ENCODE measurements at regions not wholly inside any gene's neighbourhood (a gene's known extent, or its start where the extent isn't known, plus 50 kb on each side); places are given as distances from the start of the nearest gene placed in this dataset.

GRCh38 chr3:181796641-181797040 is 84.9 kb downstream of the SOX2 start:
- no peak overlapping the region for H3K4me3 ChIP-seq (ENCODE audit: low read length)
- no peak for DNase-seq
- no CpG with 5 or more reads among the region's 3 CpGs for WGBS (ENCODE audit: insufficient coverage)

GRCh38 chr3:181797431-181797830 is 85.7 kb downstream of the SOX2 start:
- Histone ChIP-seq H3K9me3 (replicated peaks; ENCODE audit: control insufficient read depth, low read depth, low read length) (no peaks in the 10 kb centered on the region), H3K27ac (ENCODE audit: low read length) (no peak overlapping the region), H3K4me1 (ENCODE audit: control insufficient read depth, insufficient read depth, low read length) (no peaks in the 10 kb centered on the region), H3K36me3 (ENCODE audit: control insufficient read depth, insufficient read depth, low read length) (no peaks in the 10 kb centered on the region), H3K4me3 (ENCODE audit: low read length) (no peak overlapping the region), H3K27me3 (ENCODE audit: control insufficient read depth, insufficient read depth, low read length) (no peaks in the 10 kb centered on the region)
- DNase-seq: no peak
- no CpG with 5 or more reads among the region's 2 CpGs for WGBS (ENCODE audit: insufficient coverage)

More at GRCh38 chr3:181796641-181797040, 84.9 kb downstream of the SOX2 start:
- Histone ChIP-seq H3K27ac (ENCODE audit: low read length) (no peak overlapping the region), H3K27me3 (ENCODE audit: control insufficient read depth, insufficient read depth, low read length) (no peaks in the 10 kb centered on the region), H3K9me3 (replicated peaks; ENCODE audit: control insufficient read depth, low read depth, low read length) (no peaks in the 10 kb centered on the region), H3K4me1 (ENCODE audit: control insufficient read depth, insufficient read depth, low read length) (no peaks in the 10 kb centered on the region), H3K36me3 (ENCODE audit: control insufficient read depth, insufficient read depth, low read length) (no peaks in the 10 kb centered on the region)

GRCh38 chr3:181805703-181806102 is 94.0 kb downstream of the SOX2 start:
- Histone ChIP-seq H3K4me3 (ENCODE audit: low read length) (no peak overlapping the region), H3K27ac (ENCODE audit: low read length) (no peak overlapping the region), H3K9me3 (replicated peaks; ENCODE audit: control insufficient read depth, low read depth, low read length) (no peaks in the 10 kb centered on the region), H3K27me3 (ENCODE audit: control insufficient read depth, insufficient read depth, low read length) (no peaks in the 10 kb centered on the region), H3K4me1 (ENCODE audit: control insufficient read depth, insufficient read depth, low read length) (no peaks in the 10 kb centered on the region), H3K36me3 (ENCODE audit: control insufficient read depth, insufficient read depth, low read length) (no peaks in the 10 kb centered on the region)
- no peak for DNase-seq
- WGBS (ENCODE audit: insufficient coverage): no CpG with 5 or more reads among the region's 2 CpGs

GRCh38 chr3:181808053-181808452 is 96.3 kb downstream of the SOX2 start:
- Histone ChIP-seq H3K4me3 (ENCODE audit: low read length) (no peak overlapping the region), H3K9me3 (replicated peaks; ENCODE audit: control insufficient read depth, low read depth, low read length) (no peaks in the 10 kb centered on the region), H3K36me3 (ENCODE audit: control insufficient read depth, insufficient read depth, low read length) (no peaks in the 10 kb centered on the region), H3K27ac (ENCODE audit: low read length) (no peak overlapping the region), H3K4me1 (ENCODE audit: control insufficient read depth, insufficient read depth, low read length) (no peaks in the 10 kb centered on the region), H3K27me3 (ENCODE audit: control insufficient read depth, insufficient read depth, low read length) (no peaks in the 10 kb centered on the region)
- WGBS (ENCODE audit: insufficient coverage): 84% methylated on average over 3 of the region's 5 CpGs
- no peak for DNase-seq

GRCh38 chr3:181823716-181824115 is 112.0 kb downstream of the SOX2 start:
- no peaks in the 10 kb centered on the region for H3K27me3 ChIP-seq (ENCODE audit: control insufficient read depth, insufficient read depth, low read length)
- no CpG with 5 or more reads among the region's 4 CpGs for WGBS (ENCODE audit: insufficient coverage)
- H3K9me3 ChIP-seq (replicated peaks; ENCODE audit: control insufficient read depth, low read depth, low read length): no peaks in the 10 kb centered on the region
- no peaks in the 10 kb centered on the region for H3K4me1 ChIP-seq (ENCODE audit: control insufficient read depth, insufficient read depth, low read length)
- H3K36me3 ChIP-seq (ENCODE audit: control insufficient read depth, insufficient read depth, low read length): no peaks in the 10 kb centered on the region
- H3K4me3 ChIP-seq (ENCODE audit: low read length): no peak overlapping the region
- H3K27ac ChIP-seq (ENCODE audit: low read length): no peak overlapping the region
- DNase-seq: no peak

- DNase-seq: no peak
- no peaks in the 10 kb centered on the region for H3K9me3 ChIP-seq (replicated peaks; ENCODE audit: control insufficient read depth, low read depth, low read length)
- 58% methylated on average over 8 of the region's 10 CpGs for WGBS (ENCODE audit: insufficient coverage)
- H3K36me3 ChIP-seq (ENCODE audit: control insufficient read depth, insufficient read depth, low read length): no peaks in the 10 kb centered on the region
- no peak overlapping the region for H3K27ac ChIP-seq (ENCODE audit: low read length)
- no peaks in the 10 kb centered on the region for H3K27me3 ChIP-seq (ENCODE audit: control insufficient read depth, insufficient read depth, low read length)
- no peak overlapping the region for H3K4me3 ChIP-seq (ENCODE audit: low read length)
- no peaks in the 10 kb centered on the region for H3K4me1 ChIP-seq (ENCODE audit: control insufficient read depth, insufficient read depth, low read length)
These were observed 113.2 kb downstream of the SOX2 start for GRCh38 chr3:181824961-181825360.

- H3K4me3 ChIP-seq (ENCODE audit: low read length): no peak overlapping the region
- WGBS (ENCODE audit: insufficient coverage): 57% methylated on average over 5 of the region's 17 CpGs
These were observed 127.6 kb downstream of the SOX2 start for GRCh38 chr3:181839039-181839915.

GRCh38 chr3:181839916-181840297 is 128.2 kb downstream of the SOX2 start:
- H3K9me3 ChIP-seq (replicated peaks; ENCODE audit: control insufficient read depth, low read depth, low read length): no peaks in the 10 kb centered on the region
- H3K36me3 ChIP-seq (ENCODE audit: control insufficient read depth, insufficient read depth, low read length): no peaks in the 10 kb centered on the region
- no peak overlapping the region for H3K27ac ChIP-seq (ENCODE audit: low read length)
- no peaks in the 10 kb centered on the region for H3K4me1 ChIP-seq (ENCODE audit: control insufficient read depth, insufficient read depth, low read length)
- WGBS (ENCODE audit: insufficient coverage): no CpG with 5 or more reads among the region's 3 CpGs
- H3K27me3 ChIP-seq (ENCODE audit: control insufficient read depth, insufficient read depth, low read length): no peaks in the 10 kb centered on the region
- H3K4me3 ChIP-seq (ENCODE audit: low read length): no peak overlapping the region
- no peak for DNase-seq

More at GRCh38 chr3:181839039-181839915, 127.6 kb downstream of the SOX2 start:
- no peak for DNase-seq
- H3K27ac ChIP-seq (ENCODE audit: low read length): no peak overlapping the region
- no peaks in the 10 kb centered on the region for H3K4me1 ChIP-seq (ENCODE audit: control insufficient read depth, insufficient read depth, low read length)
- no peaks in the 10 kb centered on the region for H3K9me3 ChIP-seq (replicated peaks; ENCODE audit: control insufficient read depth, low read depth, low read length)
- no peaks in the 10 kb centered on the region for H3K27me3 ChIP-seq (ENCODE audit: control insufficient read depth, insufficient read depth, low read length)
- no peaks in the 10 kb centered on the region for H3K36me3 ChIP-seq (ENCODE audit: control insufficient read depth, insufficient read depth, low read length)

GRCh38 chr3:181844211-181844610 is 132.5 kb downstream of the SOX2 start:
- no peaks in the 10 kb centered on the region for H3K4me1 ChIP-seq (ENCODE audit: control insufficient read depth, insufficient read depth, low read length)
- H3K27ac ChIP-seq (ENCODE audit: low read length): no peak overlapping the region
- H3K4me3 ChIP-seq (ENCODE audit: low read length): no peak overlapping the region
- no peaks in the 10 kb centered on the region for H3K9me3 ChIP-seq (replicated peaks; ENCODE audit: control insufficient read depth, low read depth, low read length)
- H3K27me3 ChIP-seq (ENCODE audit: control insufficient read depth, insufficient read depth, low read length): no peaks in the 10 kb centered on the region
- DNase-seq: no peak
- H3K36me3 ChIP-seq (ENCODE audit: control insufficient read depth, insufficient read depth, low read length): no peaks in the 10 kb centered on the region
- WGBS (ENCODE audit: insufficient coverage): 50% methylated on average over 1 of the region's 3 CpGs

- Histone ChIP-seq H3K4me1 (ENCODE audit: control insufficient read depth, insufficient read depth, low read length) (no peaks in the 10 kb centered on the region), H3K4me3 (ENCODE audit: low read length) (no peak overlapping the region), H3K9me3 (replicated peaks; ENCODE audit: control insufficient read depth, low read depth, low read length) (no peaks in the 10 kb centered on the region), H3K27me3 (ENCODE audit: control insufficient read depth, insufficient read depth, low read length) (no peaks in the 10 kb centered on the region), H3K27ac (ENCODE audit: low read length) (no peak overlapping the region), H3K36me3 (ENCODE audit: control insufficient read depth, insufficient read depth, low read length) (no peaks in the 10 kb centered on the region)
- no peak for DNase-seq
- WGBS (ENCODE audit: insufficient coverage): no CpG with 5 or more reads among the region's 3 CpGs
These were observed 135.6 kb downstream of the SOX2 start for GRCh38 chr3:181847276-181847675.
